Keratinocyte (primary cell): ENCODE measurements at regions not wholly inside any gene's neighbourhood (a gene's known extent, or its start where the extent isn't known, plus 50 kb on each side); places are given as distances from the start of the nearest gene placed in this dataset.

ENCODE experiments used
- DNase-seq: peaks from one replicate; pipeline ENCODE4 v3.0.0-alpha.2; 2011; ENCODE audit warnings: low read depth, missing footprints, low spot score
- FAIRE-seq: peaks from 2 replicates; lab custom pipeline; 2011; peaks lifted over from hg19 to GRCh38; lab: Jason Lieb, UNC
- H2AFZ ChIP-seq: 2 replicates; pipeline ENCODE4 v1.6.0; 2012; ENCODE audit warnings: low read length, control low read depth, inconsistent platforms; ENCODE audit not compliant: control insufficient read depth
- H3K27ac ChIP-seq: 2 replicates; pipeline ENCODE4 v1.5.1; 2011; ENCODE audit warnings: low read length; ENCODE audit not compliant: control insufficient read depth, insufficient read depth
- H3K27me3 ChIP-seq: 3 replicates; pipeline ENCODE4 v1.6.0; 2011; ENCODE audit warnings: low read length; ENCODE audit not compliant: control insufficient read depth, insufficient read depth; ENCODE audit errors: extremely low read depth
- H3K36me3 ChIP-seq, 2 experiments: 2 replicates in 1 of 2; 3 replicates in 1 of 2; pipeline ENCODE4 v1.5.1; 2011; ENCODE audit warnings: low read length in 2 of 2, mild to moderate bottlenecking in 1 of 2; ENCODE audit not compliant: control insufficient read depth in 2 of 2, insufficient read depth in 2 of 2; ENCODE audit errors: extremely low read depth in 1 of 2
- H3K4me1 ChIP-seq: 3 replicates; pipeline ENCODE4 v1.5.1; 2011; ENCODE audit warnings: low read length; ENCODE audit not compliant: control insufficient read depth, insufficient read depth; ENCODE audit errors: extremely low read depth
- H3K4me2 ChIP-seq: 3 replicates; pipeline ENCODE4 v1.6.0; 2011; ENCODE audit warnings: low read depth, low read length; ENCODE audit not compliant: control insufficient read depth, insufficient read depth; ENCODE audit errors: extremely low read depth
- H3K4me3 ChIP-seq, 3 experiments: fragments of 200-600 bp in 1 of 3; sonication (generic) in 1 of 3; 2 replicates in 2 of 3; 3 replicates in 1 of 3; pipeline ENCODE4 v1.5.1; 2011 to 2016; ENCODE audit warnings: low read length in 3 of 3, mild to moderate bottlenecking in 3 of 3, control low read depth in 2 of 3, inconsistent platforms in 1 of 3, low read depth in 1 of 3, mixed read lengths in 1 of 3, mixed run types in 1 of 3, moderate library complexity in 1 of 3; ENCODE audit not compliant: control insufficient read depth in 2 of 3, insufficient read depth in 2 of 3; ENCODE audit errors: extremely low read depth in 1 of 3
- H3K79me2 ChIP-seq: 2 replicates; pipeline ENCODE4 v1.6.0; 2012; ENCODE audit warnings: low read length; ENCODE audit not compliant: control insufficient read depth, insufficient read depth
- H3K9ac ChIP-seq: 3 replicates; pipeline ENCODE4 v1.6.0; 2011; ENCODE audit warnings: low read length; ENCODE audit not compliant: control insufficient read depth, insufficient read depth; ENCODE audit errors: extremely low read depth
- H3K9me1 ChIP-seq: 3 replicates; pipeline ENCODE4 v1.6.0; 2011; ENCODE audit warnings: low read length; ENCODE audit not compliant: control insufficient read depth, insufficient read depth; ENCODE audit errors: extremely low read depth
- H3K9me3 ChIP-seq: 2 replicates; pipeline ENCODE4 v1.5.1; 2012; ENCODE audit warnings: low read depth, low read length; ENCODE audit not compliant: control insufficient read depth
- H4K20me1 ChIP-seq: 3 replicates; pipeline ENCODE4 v1.6.0; 2011; ENCODE audit warnings: low read length; ENCODE audit not compliant: control insufficient read depth, insufficient read depth; ENCODE audit errors: extremely low read depth
- EZH2 ChIP-seq: IDR thresholded peaks from one replicate; pipeline ENCODE4 v1.6.1; 2012; ENCODE audit warnings: inconsistent platforms, mild to moderate bottlenecking, low read length, moderate library complexity
- dilution Hi-C: fragments of 300-500 bp; cut with MboI; formaldehyde crosslinking; loops from one replicate; pipeline ENCODE4 v1.7.0; 2020; ENCODE audit warnings: low sequenced_read_pairs; ENCODE audit not compliant: extremely low pct_ligation_motif_present
- TF ChIP-seq, protein P1 (sequence below), 3 experiments: IDR thresholded peaks in 1 of 3; conservative IDR thresholded peaks in 1 of 3; optimal IDR thresholded peaks in 1 of 3; 2 replicates in 2 of 3; 3 replicates in 1 of 3; pipeline versions ENCODE3 to v1.5.1; 2011; ENCODE audit warnings: low read length in 3 of 3, mild to moderate bottlenecking in 3 of 3, moderate library complexity in 2 of 3, control low read depth in 1 of 3, inconsistent platforms in 1 of 3; ENCODE audit not compliant: insufficient read depth in 2 of 3; ENCODE audit errors: extremely low read depth in 1 of 3

DNA sequence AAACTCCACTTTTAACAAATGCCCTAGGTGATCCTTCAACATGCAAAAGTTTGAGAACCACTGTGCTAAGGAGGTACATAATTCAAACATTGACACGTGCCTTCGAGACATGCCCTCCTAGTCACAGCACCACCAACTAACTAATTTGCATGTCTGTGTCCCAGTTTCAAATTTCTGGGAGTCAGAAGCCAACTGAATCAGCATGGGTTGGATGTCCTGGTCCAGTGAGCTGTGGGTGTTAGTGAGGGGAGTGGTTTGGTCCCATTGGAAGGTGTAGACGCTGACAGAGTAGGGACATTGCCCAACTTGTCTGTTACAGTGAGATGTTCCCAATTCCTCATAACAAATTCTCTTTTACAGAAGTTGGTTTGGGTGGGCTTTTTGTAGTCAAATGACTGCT lies 67.3 kb upstream of the ADPGK start:
- no peaks in the 10 kb centered on the region for H3K27me3 ChIP-seq
- no peak for FAIRE-seq
- dilution Hi-C loops, result no loop called here

DNA sequence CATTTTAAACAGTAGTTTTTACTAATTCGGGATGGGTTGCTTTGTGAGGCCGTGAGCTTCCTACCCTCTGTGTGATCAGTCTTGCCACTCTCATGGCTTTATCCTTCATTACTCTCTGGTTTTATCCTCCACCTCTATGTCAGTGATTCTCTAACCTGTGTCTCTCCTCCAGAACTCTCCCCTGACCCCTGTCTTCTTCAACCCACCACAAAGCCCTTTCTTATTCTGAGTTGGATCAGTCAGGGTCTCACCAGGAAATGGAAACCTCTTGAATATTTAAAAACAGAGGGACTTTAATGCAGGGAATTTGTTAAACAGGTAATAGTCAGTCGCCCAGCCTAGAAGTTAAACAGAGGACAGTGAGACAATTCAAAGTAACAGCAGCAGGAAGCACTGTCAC lies 64.2 kb upstream of the ADPGK start:
- no peak for FAIRE-seq
- TF ChIP-seq, protein P1, sequence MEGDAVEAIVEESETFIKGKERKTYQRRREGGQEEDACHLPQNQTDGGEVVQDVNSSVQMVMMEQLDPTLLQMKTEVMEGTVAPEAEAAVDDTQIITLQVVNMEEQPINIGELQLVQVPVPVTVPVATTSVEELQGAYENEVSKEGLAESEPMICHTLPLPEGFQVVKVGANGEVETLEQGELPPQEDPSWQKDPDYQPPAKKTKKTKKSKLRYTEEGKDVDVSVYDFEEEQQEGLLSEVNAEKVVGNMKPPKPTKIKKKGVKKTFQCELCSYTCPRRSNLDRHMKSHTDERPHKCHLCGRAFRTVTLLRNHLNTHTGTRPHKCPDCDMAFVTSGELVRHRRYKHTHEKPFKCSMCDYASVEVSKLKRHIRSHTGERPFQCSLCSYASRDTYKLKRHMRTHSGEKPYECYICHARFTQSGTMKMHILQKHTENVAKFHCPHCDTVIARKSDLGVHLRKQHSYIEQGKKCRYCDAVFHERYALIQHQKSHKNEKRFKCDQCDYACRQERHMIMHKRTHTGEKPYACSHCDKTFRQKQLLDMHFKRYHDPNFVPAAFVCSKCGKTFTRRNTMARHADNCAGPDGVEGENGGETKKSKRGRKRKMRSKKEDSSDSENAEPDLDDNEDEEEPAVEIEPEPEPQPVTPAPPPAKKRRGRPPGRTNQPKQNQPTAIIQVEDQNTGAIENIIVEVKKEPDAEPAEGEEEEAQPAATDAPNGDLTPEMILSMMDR (optimal IDR thresholded peaks at IDR 0.05 in 1 of 3, IDR thresholded peaks at IDR 0.05 in 1 of 3, conservative IDR thresholded peaks at IDR 0.05 in 1 of 3; ENCODE audit: extremely low read depth in 1 of 3, insufficient read depth in 2 of 3, low read length in 3 of 3), result no peak
- TF ChIP-seq EZH2, result no peak
- no peak overlapping the region for H2AFZ ChIP-seq
- no peaks in the 10 kb centered on the region for H3K36me3 ChIP-seq
- H3K4me2 ChIP-seq, result no peak overlapping the region
- H4K20me1 ChIP-seq, result no peaks in the 10 kb centered on the region
- no peak overlapping the region for H3K9ac ChIP-seq
- no peaks in the 10 kb centered on the region for H3K9me3 ChIP-seq
- H3K4me3 ChIP-seq, result no peak overlapping the region
- no peaks in the 10 kb centered on the region for H3K4me1 ChIP-seq
- no peaks in the 10 kb centered on the region for H3K79me2 ChIP-seq
- no peak overlapping the region for H3K27ac ChIP-seq
- H3K9me1 ChIP-seq, result no peaks in the 10 kb centered on the region
- no peaks in the 10 kb centered on the region for H3K27me3 ChIP-seq
- dilution Hi-C loops, result no loop called here
- no peak for DNase-seq

More for the DNA sequence above, 67.3 kb upstream of the ADPGK start:
- Histone ChIP-seq H3K36me3 (no peaks in the 10 kb centered on the region), H3K27ac (no peak overlapping the region), H2AFZ (no peak overlapping the region), H3K4me2 (no peak overlapping the region), H3K9ac (no peak overlapping the region), H3K9me3 (no peaks in the 10 kb centered on the region), H3K9me1 (no peaks in the 10 kb centered on the region), H4K20me1 (no peaks in the 10 kb centered on the region), H3K4me3 (no peak overlapping the region), H3K79me2 (no peaks in the 10 kb centered on the region), H3K4me1 (no peaks in the 10 kb centered on the region)
- TF ChIP-seq, protein P1 (optimal IDR thresholded peaks at IDR 0.05 in 1 of 3, IDR thresholded peaks at IDR 0.05 in 1 of 3, conservative IDR thresholded peaks at IDR 0.05 in 1 of 3; ENCODE audit: extremely low read depth in 1 of 3, insufficient read depth in 2 of 3, low read length in 3 of 3), result no peak
- no peak for TF ChIP-seq EZH2
- no peak for DNase-seq
